Fibroblast of the aortic adventitia (primary cell): ENCODE measurements at regions not wholly inside any gene's neighbourhood (a gene's known extent, or its start where the extent isn't known, plus 50 kb on each side); places are given as distances from the start of the nearest gene placed in this dataset.
"Not testable (repeated sequence)": the region's sequence is repeated elsewhere in the genome, so short reads cannot be mapped to it uniquely, and the experiment has no call there.

Experiments
- DNase-seq: peaks from one replicate; pipeline ENCODE4 v3.0.0-alpha.2; 2010; ENCODE audit warnings: low read depth
- H3K4me3 ChIP-seq: 2 replicates; pipeline ENCODE4 v1.5.1; 2011; ENCODE audit warnings: low read depth, mild to moderate bottlenecking, control low read depth, low read length, moderate library complexity
- TF ChIP-seq, protein P1 (sequence below): IDR thresholded peaks from 2 replicates; pipeline ENCODE4 v1.5.1; 2011; ENCODE audit warnings: mild to moderate bottlenecking, low read length, control low read depth, inconsistent platforms; ENCODE audit not compliant: insufficient read depth

DNA sequence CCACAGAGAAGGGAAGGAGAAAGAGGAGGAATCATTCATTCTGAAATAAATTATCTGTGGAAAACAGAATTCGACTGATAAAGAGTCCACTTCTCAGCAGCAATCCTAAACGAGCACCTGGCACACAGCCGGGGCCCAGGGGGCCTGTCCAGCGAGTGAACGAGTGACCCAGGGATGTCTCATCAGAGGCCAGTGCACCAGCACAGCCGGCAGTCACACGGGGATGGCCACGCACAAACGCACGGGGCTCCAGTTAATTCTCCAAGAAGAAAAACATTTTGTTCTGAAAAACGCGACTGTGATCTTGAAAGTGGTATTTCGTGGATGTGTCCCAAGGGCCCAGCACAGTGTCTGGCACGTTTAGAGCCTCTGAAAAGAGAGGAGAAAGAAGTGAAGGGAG is 154.6 kb downstream of the BRD1 start:
- TF ChIP-seq, protein P1, sequence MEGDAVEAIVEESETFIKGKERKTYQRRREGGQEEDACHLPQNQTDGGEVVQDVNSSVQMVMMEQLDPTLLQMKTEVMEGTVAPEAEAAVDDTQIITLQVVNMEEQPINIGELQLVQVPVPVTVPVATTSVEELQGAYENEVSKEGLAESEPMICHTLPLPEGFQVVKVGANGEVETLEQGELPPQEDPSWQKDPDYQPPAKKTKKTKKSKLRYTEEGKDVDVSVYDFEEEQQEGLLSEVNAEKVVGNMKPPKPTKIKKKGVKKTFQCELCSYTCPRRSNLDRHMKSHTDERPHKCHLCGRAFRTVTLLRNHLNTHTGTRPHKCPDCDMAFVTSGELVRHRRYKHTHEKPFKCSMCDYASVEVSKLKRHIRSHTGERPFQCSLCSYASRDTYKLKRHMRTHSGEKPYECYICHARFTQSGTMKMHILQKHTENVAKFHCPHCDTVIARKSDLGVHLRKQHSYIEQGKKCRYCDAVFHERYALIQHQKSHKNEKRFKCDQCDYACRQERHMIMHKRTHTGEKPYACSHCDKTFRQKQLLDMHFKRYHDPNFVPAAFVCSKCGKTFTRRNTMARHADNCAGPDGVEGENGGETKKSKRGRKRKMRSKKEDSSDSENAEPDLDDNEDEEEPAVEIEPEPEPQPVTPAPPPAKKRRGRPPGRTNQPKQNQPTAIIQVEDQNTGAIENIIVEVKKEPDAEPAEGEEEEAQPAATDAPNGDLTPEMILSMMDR, result no peak
- no peak for DNase-seq
- H3K4me3 ChIP-seq, result no peak overlapping the region

- TF ChIP-seq, protein P1, result no peak
- H3K4me3 ChIP-seq, result no peak overlapping the region
- no peak for DNase-seq
Measured at GRCh38 chr22:49672014-49672516, 155.6 kb downstream of the BRD1 start.

DNA sequence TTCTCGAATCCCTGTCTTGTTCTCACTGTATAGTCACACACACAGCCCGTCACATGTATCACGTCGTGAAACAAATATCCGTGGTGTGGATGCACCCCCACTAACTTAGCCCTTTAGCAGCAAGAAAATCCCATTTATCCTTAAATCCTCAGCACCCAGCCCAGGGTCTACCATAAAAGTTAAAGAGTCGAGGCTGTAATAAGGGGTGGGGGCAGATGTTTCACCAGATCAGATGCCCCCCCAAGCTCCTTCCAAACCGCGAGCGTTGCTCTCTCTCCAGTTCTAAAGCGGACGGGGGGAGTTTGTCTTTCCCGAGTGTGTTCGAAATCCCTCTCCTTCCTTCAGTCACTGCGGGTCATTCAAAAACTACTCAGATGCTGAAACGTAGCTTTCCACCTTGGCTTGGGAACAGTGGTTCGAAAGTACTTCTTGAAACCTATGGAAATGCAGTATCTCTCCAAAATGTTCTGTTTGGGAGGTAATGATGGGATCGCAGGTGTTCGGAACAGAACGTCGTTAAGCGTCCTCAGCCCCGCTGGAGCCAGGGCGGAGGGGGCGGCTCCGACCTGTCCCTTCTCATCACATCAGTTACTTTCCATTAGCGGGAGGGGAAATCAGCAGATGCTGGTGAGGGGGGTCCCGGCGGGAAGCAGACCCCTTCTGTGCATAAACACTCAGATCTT is 156.2 kb downstream of the BRD1 start:
- DNase-seq, result no peak
- H3K4me3 ChIP-seq, result no peak overlapping the region
- TF ChIP-seq, protein P1, result no peak

DNA sequence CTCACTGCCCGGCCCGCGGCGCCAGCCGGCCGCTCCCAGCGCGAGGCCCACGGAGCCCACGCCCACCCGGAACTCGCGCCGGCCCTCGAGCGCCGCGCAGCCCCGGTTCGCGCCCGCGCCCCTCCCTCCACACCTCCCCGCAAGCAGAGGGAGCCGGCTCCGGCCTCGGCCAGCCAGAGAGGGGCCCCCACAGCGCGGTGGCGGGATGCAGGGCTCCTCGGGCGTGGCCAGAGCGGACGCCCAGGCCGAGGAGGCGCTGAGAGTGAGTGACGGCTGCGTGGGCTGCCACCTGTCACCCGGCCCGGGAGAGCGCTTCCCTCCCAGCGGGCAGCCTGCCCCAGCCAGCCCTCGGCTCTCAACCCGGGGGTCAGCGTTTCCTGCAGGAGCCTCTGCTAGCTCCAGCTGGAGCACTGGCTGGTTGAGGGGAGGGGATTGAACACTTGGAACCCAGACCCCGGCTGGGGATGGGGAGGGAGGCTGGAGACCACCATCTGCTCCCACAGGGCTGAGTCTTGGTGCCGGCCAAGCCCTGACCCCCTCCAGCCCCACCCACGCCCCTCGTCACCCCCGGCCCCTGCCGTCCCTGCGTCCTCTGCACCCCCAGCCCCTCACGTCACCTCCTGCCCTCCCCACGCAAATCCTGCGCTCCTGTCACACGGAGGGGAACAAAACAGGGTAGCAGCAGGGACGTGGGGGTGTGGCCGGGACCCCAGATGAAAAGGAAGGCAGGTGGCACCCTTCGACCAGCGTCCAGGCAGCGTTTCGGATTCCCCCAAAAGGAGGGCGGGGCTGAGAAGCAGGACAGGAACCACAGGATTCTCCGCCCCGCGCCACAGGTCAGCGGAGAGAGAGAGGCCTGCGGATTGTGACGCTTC is 157.0 kb downstream of the BRD1 start:
- TF ChIP-seq, protein P1, result no peak
- H3K4me3 ChIP-seq, result no peak overlapping the region
- no peak for DNase-seq

DNA sequence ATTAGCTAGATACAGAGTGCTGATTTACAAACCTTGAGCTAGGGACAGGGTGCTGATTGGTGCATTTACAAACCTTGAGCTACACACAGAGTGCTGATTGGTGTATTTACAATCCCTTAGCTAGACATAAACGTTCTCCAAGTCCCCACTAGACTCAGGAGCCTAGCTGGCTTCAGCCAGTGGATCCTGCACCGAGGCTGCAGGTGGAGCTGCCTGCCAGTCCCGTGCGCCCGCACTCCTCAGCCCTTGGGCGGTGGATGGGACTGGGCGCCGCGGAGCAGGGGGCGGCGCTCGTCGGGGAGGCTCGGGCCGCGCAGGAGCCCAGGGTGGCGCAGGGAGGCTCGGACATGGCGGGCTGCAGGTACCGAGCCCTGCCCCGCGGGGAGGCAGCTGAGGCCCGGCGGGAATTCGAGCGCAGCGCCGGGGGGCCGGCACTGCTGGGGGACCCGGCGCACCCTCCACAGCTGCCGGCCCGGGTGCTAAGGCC is 157.7 kb downstream of the BRD1 start:
- DNase-seq, result not testable (repeated sequence)

DNA sequence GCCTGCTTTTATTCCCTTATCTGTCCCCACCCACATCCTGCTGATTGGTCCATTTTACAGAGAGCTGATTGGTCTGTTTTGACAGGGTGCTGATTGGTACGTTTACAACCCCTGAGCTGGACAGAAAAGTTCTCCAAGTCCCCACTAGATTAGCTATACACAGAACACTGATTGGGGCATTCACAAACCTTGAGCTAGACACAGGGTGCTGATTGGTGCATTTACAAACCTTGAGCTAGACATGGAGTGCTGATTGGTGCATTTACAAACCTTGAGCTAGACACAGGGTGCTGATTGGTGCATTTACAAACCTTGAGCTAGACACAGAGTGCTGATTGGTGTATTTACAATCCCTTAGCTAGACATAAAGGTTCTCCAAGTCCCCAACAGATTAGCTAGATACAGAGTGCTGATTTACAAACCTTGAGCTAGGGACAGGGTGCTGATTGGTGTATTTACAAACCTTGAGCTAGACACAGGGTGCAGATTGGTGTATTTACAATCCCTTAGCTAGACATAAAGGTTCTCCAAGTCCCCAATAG is 158.2 kb downstream of the BRD1 start:
- not testable (repeated sequence) for H3K4me3 ChIP-seq, DNase-seq

More for the DNA sequence above, 157.7 kb downstream of the BRD1 start:
- not testable (repeated sequence) for H3K4me3 ChIP-seq

DNA sequence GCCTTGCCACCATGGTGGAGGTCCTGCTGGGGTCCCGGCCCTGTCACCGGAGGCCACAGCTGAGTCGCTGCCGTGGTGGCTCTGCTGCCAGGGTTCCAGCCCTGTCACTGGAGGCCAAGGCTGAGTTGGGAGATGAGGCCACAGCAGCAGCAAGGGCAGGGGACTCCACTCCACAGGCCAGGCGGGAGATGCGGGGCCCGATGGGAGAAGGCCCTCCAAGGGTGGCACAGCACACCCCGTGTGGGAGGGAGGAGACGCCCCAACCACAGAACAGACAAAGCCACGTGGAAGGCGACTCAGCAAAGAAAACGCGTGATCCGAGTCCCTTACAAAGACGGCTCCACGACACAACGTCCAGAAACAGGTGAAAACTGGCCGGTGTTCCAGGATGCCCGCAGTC is 159.3 kb downstream of the BRD1 start:
- H3K4me3 ChIP-seq, result no peak overlapping the region
- TF ChIP-seq, protein P1, result no peak
- no peak for DNase-seq
